Cardiac muscle cell (in vitro differentiated cells and primary cell): ENCODE measurements at regions not wholly inside any gene's neighbourhood (a gene's known extent, or its start where the extent isn't known, plus 50 kb on each side); places are given as distances from the start of the nearest gene placed in this dataset.
A peak's percentile ranks its signal among the peaks of the same experiment; 100 is the strongest.

Experiments
- DNase-seq, 2 donors: peaks; one replicate each; pipeline versions ENCODE4 v3.0.0 to v3.0.0-alpha.2; 2010 to 2017; ENCODE audit warnings: low read depth in 1 of 2, low spot score in 1 of 2
- H3K27ac ChIP-seq: fragments of 200-600 bp; sonication (generic); 2 replicates; pipeline ENCODE4 v1.5.1; 2016
- H3K27me3 ChIP-seq: fragments of 200-600 bp; sonication (generic); 2 replicates; pipeline ENCODE4 v1.6.0; 2016; ENCODE audit warnings: control low read depth
- H3K36me3 ChIP-seq: fragments of 200-600 bp; sonication (generic); 2 replicates; pipeline ENCODE4 v1.5.1; 2016; ENCODE audit warnings: control low read depth
- H3K4me1 ChIP-seq: fragments of 200-600 bp; sonication (generic); 2 replicates; pipeline ENCODE4 v1.8.1; 2017; ENCODE audit warnings: low read depth, mild to moderate bottlenecking, mixed run types
- H3K4me3 ChIP-seq: fragments of 200-600 bp; sonication (generic); 2 replicates; pipeline ENCODE4 v1.5.1; 2016; ENCODE audit warnings: mild to moderate bottlenecking
- H3K9me3 ChIP-seq: fragments of 200-600 bp; sonication (generic); 2 replicates; pipeline ENCODE4 v1.5.1; 2017; ENCODE audit warnings: low read depth, mild to moderate bottlenecking, control low read depth
- CTCF ChIP-seq: IDR thresholded peaks from 2 replicates; pipeline ENCODE4 v1.5.1; 2012; ENCODE audit warnings: low read depth, mild to moderate bottlenecking, low read length

GRCh38 chr10:30111340-30112022 is 52.1 kb upstream of the JCAD start:
- Histone ChIP-seq H3K27ac (no peak overlapping the region), H3K27me3 (no peaks in the 10 kb centered on the region), H3K4me1 (peaks cover 29% of the 10 kb centered on the region), H3K9me3 (no peaks in the 10 kb centered on the region), H3K4me3 (no peak overlapping the region), H3K36me3 (no peaks in the 10 kb centered on the region)
- DNase-seq = peak in 1 of 2 donors; percentile 92
- no peak for TF ChIP-seq CTCF
